ENCODE measurements at regions not wholly inside any gene's neighbourhood (a gene's known extent, or its start where the extent isn't known, plus 50 kb on each side); places are given as distances from the start of the nearest gene placed in this dataset.

DNA sequence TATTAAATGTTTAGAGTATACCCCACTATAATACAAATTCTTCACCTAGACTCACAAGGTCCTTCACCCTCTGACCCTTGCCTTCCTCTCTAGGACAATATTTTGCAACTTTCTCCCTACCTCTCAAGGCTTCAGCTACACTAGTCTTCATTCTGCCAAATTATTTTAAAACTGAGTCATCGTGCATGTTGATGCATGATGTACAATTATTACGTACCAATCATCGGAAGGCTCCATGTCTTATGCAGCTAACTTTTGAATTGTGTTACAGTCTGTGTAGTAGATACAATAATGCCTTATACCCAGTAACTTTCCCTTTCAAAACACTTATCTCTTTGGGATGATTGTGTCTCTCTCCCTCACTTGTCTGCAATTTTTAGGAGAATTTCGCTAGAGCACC is 98.5 kb upstream of the ROBO2 start:
- no peaks in the 10 kb centered on the region for H3K36me3 ChIP-seq
- no peak overlapping the region for H2AFZ ChIP-seq (replicated peaks)
- H3K4me1 ChIP-seq: no peaks in the 10 kb centered on the region
- no peak overlapping the region for H3K4me2 ChIP-seq
- no peaks in the 10 kb centered on the region for H3K9me3 Mint-ChIP-seq
- DNase-seq (ENCODE audit: low spot score): no peak
- H3K79me2 ChIP-seq (ENCODE audit: low read depth): no peaks in the 10 kb centered on the region
- H3F3A ChIP-seq (ENCODE audit: low read depth): no peaks in the 10 kb centered on the region
- H3K9ac ChIP-seq: no peak overlapping the region
- no peaks in the 10 kb centered on the region for H3K36me3 Mint-ChIP-seq
- H4K20me1 ChIP-seq (ENCODE audit: low read depth): no peaks in the 10 kb centered on the region
- H3K9me3 ChIP-seq (ENCODE audit: low read depth): no peaks in the 10 kb centered on the region
- no peaks in the 10 kb centered on the region for H3K4me1 Mint-ChIP-seq
- no peaks in the 10 kb centered on the region for H3K27me3 ChIP-seq
- H3K27me3 Mint-ChIP-seq (ENCODE audit: insufficient read depth, low read depth): peaks cover 2% of the 10 kb centered on the region
- TF ChIP-seq EZH2 (IDR thresholded peaks at IDR 0.05): no peak
- TF ChIP-seq, protein P1, sequence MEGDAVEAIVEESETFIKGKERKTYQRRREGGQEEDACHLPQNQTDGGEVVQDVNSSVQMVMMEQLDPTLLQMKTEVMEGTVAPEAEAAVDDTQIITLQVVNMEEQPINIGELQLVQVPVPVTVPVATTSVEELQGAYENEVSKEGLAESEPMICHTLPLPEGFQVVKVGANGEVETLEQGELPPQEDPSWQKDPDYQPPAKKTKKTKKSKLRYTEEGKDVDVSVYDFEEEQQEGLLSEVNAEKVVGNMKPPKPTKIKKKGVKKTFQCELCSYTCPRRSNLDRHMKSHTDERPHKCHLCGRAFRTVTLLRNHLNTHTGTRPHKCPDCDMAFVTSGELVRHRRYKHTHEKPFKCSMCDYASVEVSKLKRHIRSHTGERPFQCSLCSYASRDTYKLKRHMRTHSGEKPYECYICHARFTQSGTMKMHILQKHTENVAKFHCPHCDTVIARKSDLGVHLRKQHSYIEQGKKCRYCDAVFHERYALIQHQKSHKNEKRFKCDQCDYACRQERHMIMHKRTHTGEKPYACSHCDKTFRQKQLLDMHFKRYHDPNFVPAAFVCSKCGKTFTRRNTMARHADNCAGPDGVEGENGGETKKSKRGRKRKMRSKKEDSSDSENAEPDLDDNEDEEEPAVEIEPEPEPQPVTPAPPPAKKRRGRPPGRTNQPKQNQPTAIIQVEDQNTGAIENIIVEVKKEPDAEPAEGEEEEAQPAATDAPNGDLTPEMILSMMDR (IDR thresholded peaks at IDR 0.05): no peak
- no peak overlapping the region for H3K27ac Mint-ChIP-seq
- no peak overlapping the region for H3K4me3 Mint-ChIP-seq
- H3K4me3 ChIP-seq: no peak overlapping the region
- H3K27ac ChIP-seq: no peak overlapping the region

DNA sequence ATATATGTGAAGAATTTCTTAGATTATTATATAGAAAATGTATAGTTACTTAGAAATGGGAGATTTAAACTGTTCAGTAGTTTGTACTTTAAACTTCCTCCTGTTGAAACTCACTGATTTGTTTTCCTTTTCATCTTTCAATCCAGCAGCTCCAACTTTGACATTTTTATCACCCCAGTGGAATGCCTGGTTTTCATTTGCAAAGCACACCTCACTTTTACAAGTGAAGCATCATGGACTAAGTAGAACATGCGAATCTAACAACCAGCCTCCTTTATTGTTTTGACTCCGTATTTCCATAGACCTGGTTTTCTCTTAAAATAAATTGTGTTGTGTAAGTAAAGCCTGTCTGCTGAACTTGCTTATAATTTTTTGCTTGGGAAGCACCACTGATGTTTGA is 97.8 kb upstream of the ROBO2 start:
- Histone ChIP-seq H4K20me1 (ENCODE audit: low read depth) (no peaks in the 10 kb centered on the region), H3K4me1 (no peaks in the 10 kb centered on the region), H3K27ac (no peak overlapping the region), H3K79me2 (ENCODE audit: low read depth) (no peaks in the 10 kb centered on the region), H3K36me3 (no peaks in the 10 kb centered on the region), H3K9ac (no peak overlapping the region), H3K9me3 (ENCODE audit: low read depth) (no peaks in the 10 kb centered on the region), H3K4me2 (no peak overlapping the region), H3F3A (ENCODE audit: low read depth) (no peaks in the 10 kb centered on the region), H3K4me3 (no peak overlapping the region), H3K27me3 (no peaks in the 10 kb centered on the region), H2AFZ (replicated peaks) (no peak overlapping the region)
- Mint-ChIP-seq H3K36me3 (no peaks in the 10 kb centered on the region), H3K4me3 (no peak overlapping the region), H3K27me3 (ENCODE audit: insufficient read depth, low read depth) (peaks cover 2% of the 10 kb centered on the region), H3K9me3 (no peaks in the 10 kb centered on the region), H3K27ac (no peak overlapping the region), H3K4me1 (no peaks in the 10 kb centered on the region)
- TF ChIP-seq EZH2phosphoT487 (IDR thresholded peaks at IDR 0.05): no peak
- no peak for TF ChIP-seq EZH2 (IDR thresholded peaks at IDR 0.05)
- TF ChIP-seq, protein P1 (IDR thresholded peaks at IDR 0.05): no peak
- DNase-seq (ENCODE audit: low spot score): no peak

DNA sequence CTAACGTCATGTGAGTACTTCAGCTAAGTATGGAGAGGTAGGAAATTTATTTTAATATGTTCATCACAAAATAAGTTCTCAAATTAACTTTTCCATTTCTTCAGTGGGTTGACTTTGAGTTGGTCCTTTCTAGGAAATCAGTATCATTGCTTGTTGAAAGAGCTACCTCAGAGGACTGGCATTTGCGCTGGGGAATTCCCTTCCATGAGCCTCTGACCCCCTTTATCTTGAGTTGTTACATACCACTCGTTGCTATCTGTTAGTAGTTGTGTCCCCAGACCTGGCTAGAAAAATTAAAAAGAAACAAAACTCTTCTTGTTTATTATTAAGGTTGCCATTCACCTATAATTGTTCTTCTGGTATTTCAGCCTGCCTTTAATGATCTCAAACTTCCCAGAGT is 96.8 kb upstream of the ROBO2 start:
- Histone ChIP-seq H3K4me3 (no peak overlapping the region), H2AFZ (replicated peaks) (no peak overlapping the region), H3K4me2 (no peak overlapping the region), H3K4me1 (no peaks in the 10 kb centered on the region), H3K9ac (no peak overlapping the region), H3K79me2 (ENCODE audit: low read depth) (no peaks in the 10 kb centered on the region), H3K27me3 (no peaks in the 10 kb centered on the region), H3F3A (ENCODE audit: low read depth) (no peaks in the 10 kb centered on the region), H3K27ac (no peak overlapping the region), H3K36me3 (no peaks in the 10 kb centered on the region), H3K9me3 (ENCODE audit: low read depth) (no peaks in the 10 kb centered on the region), H4K20me1 (ENCODE audit: low read depth) (no peaks in the 10 kb centered on the region)
- Mint-ChIP-seq H3K27ac (no peak overlapping the region), H3K27me3 (ENCODE audit: insufficient read depth, low read depth) (peaks cover 2% of the 10 kb centered on the region), H3K4me1 (no peaks in the 10 kb centered on the region), H3K4me3 (no peak overlapping the region), H3K9me3 (no peaks in the 10 kb centered on the region), H3K36me3 (no peaks in the 10 kb centered on the region)
- no peak for DNase-seq (ENCODE audit: low spot score)
- TF ChIP-seq, protein P1 (IDR thresholded peaks at IDR 0.05): no peak
- TF ChIP-seq EZH2 (IDR thresholded peaks at IDR 0.05) (no peak), EZH2phosphoT487 (IDR thresholded peaks at IDR 0.05) (no peak)

DNA sequence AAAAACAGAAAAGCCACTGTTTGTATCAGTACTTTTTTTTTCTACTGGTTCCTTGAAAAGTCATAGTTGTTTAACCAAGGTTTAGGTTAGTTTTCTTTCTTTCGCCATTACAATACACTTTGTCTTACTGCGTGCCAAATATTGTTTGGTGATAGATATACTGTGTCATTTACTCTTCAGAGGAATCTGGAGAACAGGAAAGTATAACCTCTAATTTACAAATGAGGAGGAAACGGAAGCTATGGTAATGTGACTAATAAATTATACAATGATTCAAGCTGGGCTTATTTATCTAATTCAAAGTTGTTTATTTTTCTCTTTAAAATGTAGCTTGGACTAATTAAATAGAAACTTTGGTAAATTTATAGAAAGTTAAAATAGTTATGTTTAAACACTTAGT is 96.2 kb upstream of the ROBO2 start:
- no peaks in the 10 kb centered on the region for H3F3A ChIP-seq (ENCODE audit: low read depth)
- H3K9me3 Mint-ChIP-seq: no peaks in the 10 kb centered on the region
- TF ChIP-seq, protein P1 (IDR thresholded peaks at IDR 0.05): no peak
- no peak for TF ChIP-seq EZH2phosphoT487 (IDR thresholded peaks at IDR 0.05)
- no peak for TF ChIP-seq EZH2 (IDR thresholded peaks at IDR 0.05)
- H3K27me3 ChIP-seq: no peaks in the 10 kb centered on the region
- H3K4me1 Mint-ChIP-seq: no peaks in the 10 kb centered on the region
- H3K9ac ChIP-seq: no peak overlapping the region
- H3K27ac Mint-ChIP-seq: no peak overlapping the region
- H3K36me3 ChIP-seq: no peaks in the 10 kb centered on the region
- H3K27ac ChIP-seq: no peak overlapping the region
- no peaks in the 10 kb centered on the region for H3K9me3 ChIP-seq (ENCODE audit: low read depth)
- no peak for DNase-seq (ENCODE audit: low spot score)
- no peak overlapping the region for H3K4me3 ChIP-seq
- no peaks in the 10 kb centered on the region for H3K79me2 ChIP-seq (ENCODE audit: low read depth)
- no peak overlapping the region for H2AFZ ChIP-seq (replicated peaks)
- H3K27me3 Mint-ChIP-seq (ENCODE audit: insufficient read depth, low read depth): no peaks in the 10 kb centered on the region
- no peaks in the 10 kb centered on the region for H4K20me1 ChIP-seq (ENCODE audit: low read depth)
- no peaks in the 10 kb centered on the region for H3K36me3 Mint-ChIP-seq
- no peak overlapping the region for H3K4me2 ChIP-seq
- H3K4me3 Mint-ChIP-seq: no peak overlapping the region
- H3K4me1 ChIP-seq: no peaks in the 10 kb centered on the region
